ENCODE measurements at regions not wholly inside any gene's neighbourhood (a gene's known extent, or its start where the extent isn't known, plus 50 kb on each side); places are given as distances from the start of the nearest gene placed in this dataset.

GRCh38 chr15:93469994-93470393 is 381.0 kb upstream of the RGMA start:
- Histone ChIP-seq H3K36me3 (ENCODE audit: insufficient read depth, low read length) (no peaks in the 10 kb centered on the region), H4K20me1 (ENCODE audit: insufficient read depth, low read length) (no peaks in the 10 kb centered on the region), H3K27me3 (ENCODE audit: insufficient read depth, low read length, poor library complexity) (no peaks in the 10 kb centered on the region), H3K4me2 (ENCODE audit: insufficient read depth, low read length) (no peak overlapping the region), H3K27ac (ENCODE audit: low read length) (no peak overlapping the region), H3K79me2 (ENCODE audit: insufficient read depth, low read length) (no peaks in the 10 kb centered on the region), H3K4me3 (ENCODE audit: low read depth in 1 of 2, low read length in 2 of 2) (no peak overlapping the region), H2AFZ (ENCODE audit: low read depth, low read length) (no peak overlapping the region), H3K4me1 (ENCODE audit: insufficient read depth, low read length) (peaks cover 10% of the 10 kb centered on the region), H3K9me3 (ENCODE audit: insufficient read depth, low read length, severe bottlenecking) (no peaks in the 10 kb centered on the region), H3K9ac (ENCODE audit: low read depth, low read length) (no peak overlapping the region)
- TF ChIP-seq EZH2 (IDR thresholded peaks at IDR 0.05; ENCODE audit: borderline replicate concordance, low read depth, low read length, severe bottlenecking) (no peak), CTCF (IDR thresholded peaks at IDR 0.05; ENCODE audit: borderline replicate concordance, extremely low read depth, low read length, poor library complexity, severe bottlenecking) (no peak)
- ATAC-seq (ENCODE audit: insufficient read depth, low read depth): no peak
- no peak for DNase-seq

- ATAC-seq (ENCODE audit: insufficient read depth, low read depth) (peak; percentile 77), DNase-seq (peak; percentile 62)
- Histone ChIP-seq H3K9ac (ENCODE audit: low read depth, low read length) (no peak overlapping the region), H3K9me3 (ENCODE audit: insufficient read depth, low read length, severe bottlenecking) (no peaks in the 10 kb centered on the region), H2AFZ (ENCODE audit: low read depth, low read length) (0 out of 2 replicates have a peak overlapping the region, but pooled peaks have one; percentile 40), H3K27me3 (ENCODE audit: insufficient read depth, low read length, poor library complexity) (no peaks in the 10 kb centered on the region), H3K4me2 (ENCODE audit: insufficient read depth, low read length) (no peak overlapping the region), H3K79me2 (ENCODE audit: insufficient read depth, low read length) (no peaks in the 10 kb centered on the region), H4K20me1 (ENCODE audit: insufficient read depth, low read length) (no peaks in the 10 kb centered on the region), H3K27ac (ENCODE audit: low read length) (no peak overlapping the region; the same call in 1 of the 2 replicates), H3K4me3 (ENCODE audit: low read depth in 1 of 2, low read length in 2 of 2) (no peak overlapping the region), H3K4me1 (ENCODE audit: insufficient read depth, low read length) (peaks cover 10% of the 10 kb centered on the region), H3K36me3 (ENCODE audit: insufficient read depth, low read length) (no peaks in the 10 kb centered on the region)
- TF ChIP-seq CTCF (IDR thresholded peaks at IDR 0.05; ENCODE audit: borderline replicate concordance, extremely low read depth, low read length, poor library complexity, severe bottlenecking): no peak
- no peak for TF ChIP-seq EZH2 (IDR thresholded peaks at IDR 0.05; ENCODE audit: borderline replicate concordance, low read depth, low read length, severe bottlenecking)
Observed at GRCh38 chr15:93467337-93467736, 378.3 kb upstream of the RGMA start.

GRCh38 chr15:93466380-93466779 is 377.4 kb upstream of the RGMA start:
- peaks cover 10% of the 10 kb centered on the region for H3K4me1 ChIP-seq (ENCODE audit: insufficient read depth, low read length)
- no peak overlapping the region for H2AFZ ChIP-seq (ENCODE audit: low read depth, low read length)
- no peaks in the 10 kb centered on the region for H3K79me2 ChIP-seq (ENCODE audit: insufficient read depth, low read length)
- no peak for TF ChIP-seq CTCF (IDR thresholded peaks at IDR 0.05; ENCODE audit: borderline replicate concordance, extremely low read depth, low read length, poor library complexity, severe bottlenecking)
- no peak for TF ChIP-seq EZH2 (IDR thresholded peaks at IDR 0.05; ENCODE audit: borderline replicate concordance, low read depth, low read length, severe bottlenecking)
- ATAC-seq (ENCODE audit: insufficient read depth, low read depth): no peak
- H3K27me3 ChIP-seq (ENCODE audit: insufficient read depth, low read length, poor library complexity): no peaks in the 10 kb centered on the region
- H3K4me3 ChIP-seq (ENCODE audit: low read depth in 1 of 2, low read length in 2 of 2): no peak overlapping the region
- no peaks in the 10 kb centered on the region for H4K20me1 ChIP-seq (ENCODE audit: insufficient read depth, low read length)
- DNase-seq: no peak
- H3K9me3 ChIP-seq (ENCODE audit: insufficient read depth, low read length, severe bottlenecking): no peaks in the 10 kb centered on the region
- H3K27ac ChIP-seq (ENCODE audit: low read length): no peak overlapping the region
- H3K36me3 ChIP-seq (ENCODE audit: insufficient read depth, low read length): no peaks in the 10 kb centered on the region
- no peak overlapping the region for H3K4me2 ChIP-seq (ENCODE audit: insufficient read depth, low read length)
- H3K9ac ChIP-seq (ENCODE audit: low read depth, low read length): no peak overlapping the region

GRCh38 chr15:93462690-93463089 is 373.7 kb upstream of the RGMA start:
- H3K27ac ChIP-seq (ENCODE audit: low read length): no peak overlapping the region
- TF ChIP-seq EZH2 (IDR thresholded peaks at IDR 0.05; ENCODE audit: borderline replicate concordance, low read depth, low read length, severe bottlenecking) (no peak), CTCF (IDR thresholded peaks at IDR 0.05; ENCODE audit: borderline replicate concordance, extremely low read depth, low read length, poor library complexity, severe bottlenecking) (no peak)
- H3K4me2 ChIP-seq (ENCODE audit: insufficient read depth, low read length): no peak overlapping the region
- H3K9me3 ChIP-seq (ENCODE audit: insufficient read depth, low read length, severe bottlenecking): no peaks in the 10 kb centered on the region
- ATAC-seq (ENCODE audit: insufficient read depth, low read depth) (no peak), DNase-seq (no peak)
- H4K20me1 ChIP-seq (ENCODE audit: insufficient read depth, low read length): no peaks in the 10 kb centered on the region
- H3K4me1 ChIP-seq (ENCODE audit: insufficient read depth, low read length): peaks cover 18% of the 10 kb centered on the region
- no peaks in the 10 kb centered on the region for H3K27me3 ChIP-seq (ENCODE audit: insufficient read depth, low read length, poor library complexity)
- no peak overlapping the region for H2AFZ ChIP-seq (ENCODE audit: low read depth, low read length)
- H3K4me3 ChIP-seq (ENCODE audit: low read depth in 1 of 2, low read length in 2 of 2): no peak overlapping the region
- H3K9ac ChIP-seq (ENCODE audit: low read depth, low read length): no peak overlapping the region
- H3K36me3 ChIP-seq (ENCODE audit: insufficient read depth, low read length): no peaks in the 10 kb centered on the region
- no peaks in the 10 kb centered on the region for H3K79me2 ChIP-seq (ENCODE audit: insufficient read depth, low read length)
